ENCODE measurements at regions not wholly inside any gene's neighbourhood (a gene's known extent, or its start where the extent isn't known, plus 50 kb on each side); places are given as distances from the start of the nearest gene placed in this dataset.

DNA sequence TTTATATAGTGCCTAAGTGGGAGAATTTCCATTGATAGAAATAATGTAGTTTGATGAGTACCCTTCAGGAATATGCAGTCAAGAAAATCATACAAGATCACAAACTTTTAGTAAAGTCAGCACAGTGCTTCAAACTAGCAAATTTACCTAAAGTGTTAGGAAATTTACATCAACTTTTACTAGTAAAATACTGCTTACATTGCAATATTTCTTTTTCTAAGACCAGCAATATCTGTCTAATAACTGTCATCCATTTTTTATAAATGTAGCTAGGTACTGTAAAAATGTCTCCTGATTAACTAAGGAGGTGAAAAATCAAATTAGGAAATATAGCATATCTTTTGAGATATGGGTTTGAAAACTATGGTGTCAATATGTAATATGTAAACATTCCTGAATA lies 405.4 kb downstream of the MDFIC start:
- TF ChIP-seq OSR1 (CRISPR knock-in tag; IDR thresholded peaks at IDR 0.05) (no peak), TOX (CRISPR knock-in tag; IDR thresholded peaks at IDR 0.05; ENCODE audit: borderline replicate concordance) (no peak), PPARA (CRISPR knock-in tag; IDR thresholded peaks at IDR 0.05; ENCODE audit: borderline replicate concordance) (no peak)
- TF ChIP-seq, protein P1, sequence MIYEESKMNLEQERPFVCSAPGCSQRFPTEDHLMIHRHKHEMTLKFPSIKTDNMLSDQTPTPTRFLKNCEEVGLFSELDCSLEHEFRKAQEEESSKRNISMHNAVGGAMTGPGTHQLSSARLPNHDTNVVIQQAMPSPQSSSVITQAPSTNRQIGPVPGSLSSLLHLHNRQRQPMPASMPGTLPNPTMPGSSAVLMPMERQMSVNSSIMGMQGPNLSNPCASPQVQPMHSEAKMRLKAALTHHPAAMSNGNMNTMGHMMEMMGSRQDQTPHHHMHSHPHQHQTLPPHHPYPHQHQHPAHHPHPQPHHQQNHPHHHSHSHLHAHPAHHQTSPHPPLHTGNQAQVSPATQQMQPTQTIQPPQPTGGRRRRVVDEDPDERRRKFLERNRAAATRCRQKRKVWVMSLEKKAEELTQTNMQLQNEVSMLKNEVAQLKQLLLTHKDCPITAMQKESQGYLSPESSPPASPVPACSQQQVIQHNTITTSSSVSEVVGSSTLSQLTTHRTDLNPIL (CRISPR knock-in tag; IDR thresholded peaks at IDR 0.05; ENCODE audit: low read depth), result no peak

All from SK-N-SH treated with all-trans-retinoic acid at 6 μM for 48 hours (cell line).